Lung (tissue), 11 donors: ENCODE measurements at regions not wholly inside any gene's neighbourhood (a gene's known extent, or its start where the extent isn't known, plus 50 kb on each side); places are given as distances from the start of the nearest gene placed in this dataset.
A peak's percentile ranks its signal among the peaks of the same experiment; 100 is the strongest.

Experiments used
- ATAC-seq: fragments of 200-7000 bp; cut with Tn5 transposase; one replicate; pipeline ENCODE4 v1.9.1; 2020; ENCODE audit warnings: moderate number of reproducible peaks; ENCODE audit not compliant: insufficient read depth, low FRiP score
- DNase-seq, 3 donors: peaks; one replicate each; pipeline ENCODE4 v3.0.0-alpha.2; 2013 to 2017
- H3K27ac ChIP-seq, 2 donors: one replicate each; pipeline ENCODE4 v1.5.1; 2013; ENCODE audit warnings: mild to moderate bottlenecking in 2 of 2, moderate library complexity in 2 of 2, control low read depth in 1 of 2, inconsistent platforms in 1 of 2, low read depth in 1 of 2, low read length in 1 of 2
- H3K27me3 ChIP-seq, 3 donors: one replicate each; pipeline ENCODE4 v1.5.1; 2013; ENCODE audit warnings: low read length in 2 of 3; ENCODE audit not compliant: control insufficient read depth in 3 of 3, insufficient read depth in 3 of 3
- H3K36me3 ChIP-seq, 4 donors: one replicate each; pipeline ENCODE4 v1.5.1; 2013; ENCODE audit warnings: low read length in 4 of 4, mild to moderate bottlenecking in 1 of 4, moderate library complexity in 1 of 4; ENCODE audit not compliant: control insufficient read depth in 4 of 4, insufficient read depth in 4 of 4
- H3K4me1 ChIP-seq, 5 donors: one replicate each; pipeline ENCODE4 v1.5.1; 2013; ENCODE audit warnings: low read length in 5 of 5, mild to moderate bottlenecking in 2 of 5, moderate library complexity in 1 of 5; ENCODE audit not compliant: control insufficient read depth in 5 of 5, insufficient read depth in 5 of 5
- H3K4me3 ChIP-seq: one replicate; pipeline ENCODE4 v1.5.1; 2013; ENCODE audit warnings: mild to moderate bottlenecking, control low read depth, moderate library complexity
- H3K9ac ChIP-seq, 2 donors: one replicate each; pipeline ENCODE4 v1.5.1; 2013; ENCODE audit warnings: low read length in 2 of 2, control low read depth in 1 of 2; ENCODE audit not compliant: insufficient read depth in 1 of 2
- H3K9me3 ChIP-seq, 4 donors: one replicate each; pipeline ENCODE4 v1.5.1; 2013; ENCODE audit warnings: low read length in 3 of 4, mild to moderate bottlenecking in 1 of 4, moderate library complexity in 1 of 4; ENCODE audit not compliant: control insufficient read depth in 4 of 4, insufficient read depth in 3 of 4
- WGBS, 2 donors: extraction: QIAGEN DNeasy Blood & Tissue Kit; methylation state at CpG; one replicate each; pipeline ENCODE4 v1.1.7; 2013; 5-methylcytosine and 5-hydroxymethylcytosine counted together
- TF ChIP-seq, protein P1 (sequence below): IDR thresholded peaks from 2 replicates; pipeline ENCODE4 v1.5.1; 2012; ENCODE audit warnings: mild to moderate bottlenecking; ENCODE audit errors: control extremely low read depth, extremely low read depth
- donor health status: control.
- donor health status: control.
- donor health status: Bipolar disorder and iron deficiency.
- donor health status: healthy.
- donor health status: DM: yes; HTN: yes; CAD: no.

DNA sequence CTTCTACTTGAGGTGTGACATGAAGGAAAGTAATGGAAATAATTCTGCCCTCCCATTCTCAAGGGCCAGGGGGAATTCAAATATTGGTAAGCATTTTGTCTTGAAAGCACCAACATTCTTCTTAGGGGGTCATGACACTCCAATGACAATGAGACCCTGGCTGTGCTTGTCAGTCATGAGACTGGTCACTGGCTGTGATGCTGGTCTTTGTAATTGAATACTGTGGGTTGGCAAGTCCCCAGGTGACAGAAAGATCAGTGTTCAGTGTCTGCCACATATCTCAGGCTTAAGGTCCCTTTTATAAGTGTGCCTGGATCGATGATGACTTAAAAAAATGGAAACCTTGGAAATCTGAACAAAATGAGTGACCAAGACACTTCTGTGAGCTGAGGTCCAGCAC, 151.4 kb downstream of the SNRPN start:
- H3K9me3 ChIP-seq: peaks cover 0 to 36% (median 8%) of the 10 kb centered on the region in 4 donors
- ATAC-seq: no peak

DNA sequence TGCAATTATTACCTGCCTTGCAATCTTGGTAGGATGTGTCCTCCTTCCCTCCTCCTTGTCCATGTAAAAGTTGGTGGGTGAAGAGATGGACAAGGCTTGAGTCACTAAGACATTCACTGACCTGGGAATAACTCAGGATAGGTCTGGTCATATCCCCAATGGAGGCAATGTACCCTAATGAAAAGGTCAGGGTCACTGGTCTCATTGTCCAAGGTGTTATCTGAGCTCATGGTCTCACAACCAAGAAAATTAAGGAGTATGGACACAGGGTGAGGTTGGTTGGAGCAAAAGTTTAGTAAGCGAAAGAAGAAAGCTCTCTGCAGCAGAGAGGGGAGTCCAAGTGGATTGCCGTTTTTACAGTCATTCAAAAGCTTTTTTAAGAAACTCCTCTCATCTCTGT, 179.0 kb downstream of the SNRPN start:
- Histone ChIP-seq H3K36me3 (peaks cover 0 to 6% (median 1%) of the 10 kb centered on the region in 4 donors), H3K27ac (no peak overlapping the region), H3K4me1 (no peaks in the 10 kb centered on the region), H3K27me3 (no peaks in the 10 kb centered on the region), H3K9ac (no peak overlapping the region), H3K4me3 (no peak overlapping the region), H3K9me3 (peaks cover 0 to 6% (median 2%) of the 10 kb centered on the region in 4 donors)
- TF ChIP-seq, protein P1, sequence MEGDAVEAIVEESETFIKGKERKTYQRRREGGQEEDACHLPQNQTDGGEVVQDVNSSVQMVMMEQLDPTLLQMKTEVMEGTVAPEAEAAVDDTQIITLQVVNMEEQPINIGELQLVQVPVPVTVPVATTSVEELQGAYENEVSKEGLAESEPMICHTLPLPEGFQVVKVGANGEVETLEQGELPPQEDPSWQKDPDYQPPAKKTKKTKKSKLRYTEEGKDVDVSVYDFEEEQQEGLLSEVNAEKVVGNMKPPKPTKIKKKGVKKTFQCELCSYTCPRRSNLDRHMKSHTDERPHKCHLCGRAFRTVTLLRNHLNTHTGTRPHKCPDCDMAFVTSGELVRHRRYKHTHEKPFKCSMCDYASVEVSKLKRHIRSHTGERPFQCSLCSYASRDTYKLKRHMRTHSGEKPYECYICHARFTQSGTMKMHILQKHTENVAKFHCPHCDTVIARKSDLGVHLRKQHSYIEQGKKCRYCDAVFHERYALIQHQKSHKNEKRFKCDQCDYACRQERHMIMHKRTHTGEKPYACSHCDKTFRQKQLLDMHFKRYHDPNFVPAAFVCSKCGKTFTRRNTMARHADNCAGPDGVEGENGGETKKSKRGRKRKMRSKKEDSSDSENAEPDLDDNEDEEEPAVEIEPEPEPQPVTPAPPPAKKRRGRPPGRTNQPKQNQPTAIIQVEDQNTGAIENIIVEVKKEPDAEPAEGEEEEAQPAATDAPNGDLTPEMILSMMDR: no peak
- peak in 1 of 3 donors; percentile 3 for DNase-seq
- 63 to 73% methylated on average over 2 of the region's 2 CpGs for WGBS, 2 donors
- no peak for ATAC-seq

More for the DNA sequence above, 151.4 kb downstream of the SNRPN start:
- no peak overlapping the region for H3K4me3 ChIP-seq
- no peaks in the 10 kb centered on the region for H3K27me3 ChIP-seq
- H3K36me3 ChIP-seq: peaks cover 27 to 47% (median 31%) of the 10 kb centered on the region in 4 donors
- no peak overlapping the region for H3K9ac ChIP-seq
- H3K27ac ChIP-seq: no peak overlapping the region
- DNase-seq: no peak
- TF ChIP-seq, protein P1: no peak
- H3K4me1 ChIP-seq: no peaks in the 10 kb centered on the region
- WGBS, 2 donors: 58 to 64% methylated on average over 1 of the region's 1 CpG

DNA sequence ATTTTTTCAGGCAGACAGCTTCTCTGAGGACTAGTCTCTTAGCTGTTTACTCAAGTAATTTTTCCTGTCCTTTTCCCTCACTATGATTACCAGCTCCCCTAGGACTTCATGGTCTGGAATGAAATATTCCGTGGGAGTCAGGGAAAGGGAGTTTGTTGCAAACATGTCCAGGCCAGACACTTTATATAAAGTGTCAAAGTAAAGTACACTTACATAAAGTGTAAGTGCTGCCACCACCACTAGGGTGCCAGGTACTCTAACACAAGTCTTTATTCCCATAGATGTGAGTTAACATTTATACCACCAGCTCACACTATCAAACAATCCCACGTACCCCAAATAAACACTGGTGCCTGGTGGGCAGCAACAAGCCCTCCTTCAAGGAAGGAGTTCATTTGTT, 179.8 kb downstream of the SNRPN start:
- no peak for ATAC-seq
- Histone ChIP-seq H3K9me3 (peaks cover 0 to 6% (median under 1%) of the 10 kb centered on the region in 4 donors), H3K4me1 (no peaks in the 10 kb centered on the region), H3K27me3 (no peaks in the 10 kb centered on the region), H3K4me3 (no peak overlapping the region), H3K36me3 (no peaks in the 10 kb centered on the region), H3K9ac (no peak overlapping the region), H3K27ac (no peak overlapping the region)
- WGBS, 2 donors: 53 to 56% methylated on average over 2 of the region's 2 CpGs
- DNase-seq: peak in 2 of 3 donors; percentile 9 to 10
- TF ChIP-seq, protein P1: no peak

DNA sequence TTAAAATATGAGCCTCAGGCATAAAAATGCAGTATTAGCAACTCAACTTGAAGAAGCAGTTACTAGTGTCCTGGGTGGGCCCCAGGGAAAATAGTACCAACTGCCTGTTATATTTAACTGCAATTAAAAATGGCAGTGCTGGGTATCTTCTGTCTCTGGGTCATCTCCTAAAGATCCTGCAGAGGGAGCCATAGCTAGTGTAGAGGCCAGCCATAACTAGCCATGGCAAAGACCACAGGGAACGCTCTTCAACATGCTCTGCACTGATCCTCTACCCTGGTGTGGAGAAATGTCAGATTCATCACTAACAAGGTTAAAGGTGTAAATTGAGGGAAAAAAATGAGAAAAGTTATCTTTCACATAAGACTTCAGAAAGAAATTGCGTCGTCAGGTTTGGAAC, 181.3 kb downstream of the SNRPN start:
- H3K4me1 ChIP-seq: no peaks in the 10 kb centered on the region
- TF ChIP-seq, protein P1: no peak
- H3K27ac ChIP-seq: no peak overlapping the region
- DNase-seq (peak in 1 of 3 donors; percentile 5), ATAC-seq (no peak)
- H3K9me3 ChIP-seq: peaks cover 0 to 6% (median 0%) of the 10 kb centered on the region in 4 donors
- no peak overlapping the region for H3K9ac ChIP-seq
- no peak overlapping the region for H3K4me3 ChIP-seq
- H3K36me3 ChIP-seq: no peaks in the 10 kb centered on the region
- 75% methylated on average over 3 of the region's 3 CpGs for WGBS, 2 donors
- no peaks in the 10 kb centered on the region for H3K27me3 ChIP-seq
